Peyer's patch (tissue), 4 donors: ENCODE measurements at regions not wholly inside any gene's neighbourhood (a gene's known extent, or its start where the extent isn't known, plus 50 kb on each side); places are given as distances from the start of the nearest gene placed in this dataset.

Experiments
- DNase-seq, 3 donors: peaks; one replicate each; pipeline ENCODE4 v3.0.0-alpha.2; 2017 to 2019
- H3K27ac ChIP-seq, 4 donors: fragments of 200-600 bp; sonication (generic); one replicate each; pipeline ENCODE4 v1.5.1; 2016 to 2019
- H3K27me3 ChIP-seq, 2 donors: fragments of 200-600 bp; sonication (generic); one replicate each; pipeline ENCODE4 v1.5.1; 2019
- H3K36me3 ChIP-seq, 3 donors: fragments of 200-600 bp; sonication (generic); one replicate each; pipeline ENCODE4 v1.5.1; 2016 to 2019
- H3K4me1 ChIP-seq, 4 donors: fragments of 200-600 bp; sonication (generic); one replicate each; pipeline ENCODE4 v1.5.1; 2016 to 2019
- H3K4me3 ChIP-seq, 4 donors: fragments of 200-600 bp; sonication (generic); 1 replicate in 3 of 4; 2 replicates in 1 of 4; pipeline ENCODE4 v1.5.1; 2016 to 2019; ENCODE audit warnings: mild to moderate bottlenecking in 1 of 4
- H3K9me3 ChIP-seq, 4 donors: fragments of 200-600 bp; sonication (generic); one replicate each; pipeline ENCODE4 v1.5.1; 2016 to 2019; ENCODE audit warnings: mild to moderate bottlenecking in 1 of 4
- POLR2A ChIP-seq, 2 donors: fragments of 450-650 bp; IDR thresholded peaks; one replicate each; pipeline ENCODE4 v1.5.1; 2017; ENCODE audit warnings: antibody characterized with exemption in 2 of 2, mild to moderate bottlenecking in 2 of 2, moderate library complexity in 2 of 2
- TF ChIP-seq, protein P1 (sequence below), 6 experiments: fragments of 450-650 bp in 4 of 6; fragments of 200-600 bp in 2 of 6; sonication (generic) in 1 of 6; IDR thresholded peaks; one replicate each; pipeline ENCODE4 v1.5.1; 2017 to 2019; ENCODE audit warnings: antibody characterized with exemption in 6 of 6, mild to moderate bottlenecking in 3 of 6, moderate library complexity in 1 of 6

DNA sequence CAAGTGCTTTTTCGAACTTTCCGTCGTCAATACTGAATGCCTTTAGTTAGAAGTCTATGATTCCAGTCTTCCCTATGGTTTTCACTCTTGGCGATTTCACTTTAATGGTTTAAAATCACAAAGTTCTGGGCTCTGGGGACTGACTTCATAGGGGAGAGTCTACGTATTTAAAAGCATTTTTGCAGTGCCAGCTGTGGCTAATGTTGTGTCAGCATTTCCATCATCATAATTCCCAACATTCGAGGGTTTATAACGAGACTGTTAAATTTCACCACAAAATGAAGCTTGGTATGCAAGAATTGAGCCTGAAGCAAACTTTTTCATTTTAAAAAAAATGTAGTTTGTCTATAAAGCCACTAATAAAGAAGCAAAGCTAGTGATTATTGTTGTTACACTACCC lies 242.7 kb downstream of the SOX4 start:
- Histone ChIP-seq H3K27me3 (no peaks in the 10 kb centered on the region), H3K36me3 (no peaks in the 10 kb centered on the region), H3K4me1 (no peaks in the 10 kb centered on the region), H3K27ac (no peak overlapping the region), H3K9me3 (no peaks in the 10 kb centered on the region), H3K4me3 (no peak overlapping the region)
- no peak for TF ChIP-seq POLR2A (IDR thresholded peaks at IDR 0.05)
- TF ChIP-seq, protein P1, sequence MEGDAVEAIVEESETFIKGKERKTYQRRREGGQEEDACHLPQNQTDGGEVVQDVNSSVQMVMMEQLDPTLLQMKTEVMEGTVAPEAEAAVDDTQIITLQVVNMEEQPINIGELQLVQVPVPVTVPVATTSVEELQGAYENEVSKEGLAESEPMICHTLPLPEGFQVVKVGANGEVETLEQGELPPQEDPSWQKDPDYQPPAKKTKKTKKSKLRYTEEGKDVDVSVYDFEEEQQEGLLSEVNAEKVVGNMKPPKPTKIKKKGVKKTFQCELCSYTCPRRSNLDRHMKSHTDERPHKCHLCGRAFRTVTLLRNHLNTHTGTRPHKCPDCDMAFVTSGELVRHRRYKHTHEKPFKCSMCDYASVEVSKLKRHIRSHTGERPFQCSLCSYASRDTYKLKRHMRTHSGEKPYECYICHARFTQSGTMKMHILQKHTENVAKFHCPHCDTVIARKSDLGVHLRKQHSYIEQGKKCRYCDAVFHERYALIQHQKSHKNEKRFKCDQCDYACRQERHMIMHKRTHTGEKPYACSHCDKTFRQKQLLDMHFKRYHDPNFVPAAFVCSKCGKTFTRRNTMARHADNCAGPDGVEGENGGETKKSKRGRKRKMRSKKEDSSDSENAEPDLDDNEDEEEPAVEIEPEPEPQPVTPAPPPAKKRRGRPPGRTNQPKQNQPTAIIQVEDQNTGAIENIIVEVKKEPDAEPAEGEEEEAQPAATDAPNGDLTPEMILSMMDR (IDR thresholded peaks at IDR 0.05): no peak
- no peak for DNase-seq

DNA sequence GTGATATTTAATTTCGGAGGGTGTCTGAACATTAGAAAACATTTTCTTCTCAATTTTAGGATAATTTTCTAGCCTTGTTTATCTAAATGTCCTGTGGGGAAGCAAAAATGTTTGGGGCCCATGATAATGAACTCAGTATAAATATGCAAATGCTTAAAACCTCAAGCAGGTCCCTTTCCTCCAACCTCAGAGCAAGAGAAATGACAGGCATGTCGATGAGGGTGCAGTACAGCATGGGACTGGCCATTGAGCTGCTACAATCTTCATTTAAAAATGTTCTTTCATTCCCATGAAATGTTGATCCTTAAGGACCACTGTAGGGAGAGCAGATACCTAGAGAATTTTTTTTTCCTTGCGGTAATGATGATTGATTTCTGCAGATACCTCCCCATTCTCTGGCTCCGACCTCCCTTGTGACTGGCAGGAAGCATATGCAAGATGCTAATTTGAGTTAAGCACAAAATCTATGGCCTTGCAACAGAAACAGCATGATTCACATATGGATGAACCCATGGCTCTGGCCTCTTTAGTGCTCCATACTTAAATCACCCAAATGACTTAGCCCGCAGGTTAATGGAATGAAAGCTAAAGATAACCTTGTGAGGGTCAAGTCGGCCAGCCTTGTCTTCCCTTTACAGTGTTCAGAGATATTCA lies 243.3 kb downstream of the SOX4 start:
- no peak for DNase-seq

DNA sequence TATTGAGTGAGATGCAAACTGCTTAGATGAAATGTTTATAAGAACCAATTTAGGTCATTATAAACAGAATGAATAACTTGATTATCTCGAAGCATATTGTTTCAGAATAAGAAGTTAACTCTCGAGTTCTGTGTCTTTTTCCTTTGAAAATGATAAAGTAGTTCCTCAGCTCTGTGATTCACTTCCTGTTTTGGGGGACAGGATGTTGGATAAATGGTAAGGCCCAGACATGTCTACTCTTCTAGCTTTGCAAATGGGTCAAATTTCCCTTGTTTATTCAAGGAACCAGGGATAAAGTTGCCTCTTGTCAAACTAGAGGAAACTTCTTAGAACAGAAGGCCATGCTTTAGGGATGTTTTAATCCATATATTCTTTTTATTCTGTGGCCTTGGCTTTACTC lies 246.9 kb downstream of the SOX4 start:
- no peak overlapping the region for H3K4me3 ChIP-seq
- no peaks in the 10 kb centered on the region for H3K9me3 ChIP-seq
- TF ChIP-seq, protein P1 (IDR thresholded peaks at IDR 0.05): no peak
- no peak for TF ChIP-seq POLR2A (IDR thresholded peaks at IDR 0.05)
- H3K27me3 ChIP-seq: no peaks in the 10 kb centered on the region
- no peak for DNase-seq
- H3K4me1 ChIP-seq: peaks cover 0 to 7% (median 0%) of the 10 kb centered on the region in 4 donors
- H3K36me3 ChIP-seq: no peaks in the 10 kb centered on the region
- H3K27ac ChIP-seq: no peak overlapping the region

More for the DNA sequence above, 243.3 kb downstream of the SOX4 start:
- Histone ChIP-seq H3K27me3 (no peaks in the 10 kb centered on the region), H3K4me3 (no peak overlapping the region), H3K36me3 (no peaks in the 10 kb centered on the region), H3K4me1 (no peaks in the 10 kb centered on the region), H3K9me3 (no peaks in the 10 kb centered on the region), H3K27ac (no peak overlapping the region)
- TF ChIP-seq POLR2A (IDR thresholded peaks at IDR 0.05): no peak
- TF ChIP-seq, protein P1 (IDR thresholded peaks at IDR 0.05): no peak

DNA sequence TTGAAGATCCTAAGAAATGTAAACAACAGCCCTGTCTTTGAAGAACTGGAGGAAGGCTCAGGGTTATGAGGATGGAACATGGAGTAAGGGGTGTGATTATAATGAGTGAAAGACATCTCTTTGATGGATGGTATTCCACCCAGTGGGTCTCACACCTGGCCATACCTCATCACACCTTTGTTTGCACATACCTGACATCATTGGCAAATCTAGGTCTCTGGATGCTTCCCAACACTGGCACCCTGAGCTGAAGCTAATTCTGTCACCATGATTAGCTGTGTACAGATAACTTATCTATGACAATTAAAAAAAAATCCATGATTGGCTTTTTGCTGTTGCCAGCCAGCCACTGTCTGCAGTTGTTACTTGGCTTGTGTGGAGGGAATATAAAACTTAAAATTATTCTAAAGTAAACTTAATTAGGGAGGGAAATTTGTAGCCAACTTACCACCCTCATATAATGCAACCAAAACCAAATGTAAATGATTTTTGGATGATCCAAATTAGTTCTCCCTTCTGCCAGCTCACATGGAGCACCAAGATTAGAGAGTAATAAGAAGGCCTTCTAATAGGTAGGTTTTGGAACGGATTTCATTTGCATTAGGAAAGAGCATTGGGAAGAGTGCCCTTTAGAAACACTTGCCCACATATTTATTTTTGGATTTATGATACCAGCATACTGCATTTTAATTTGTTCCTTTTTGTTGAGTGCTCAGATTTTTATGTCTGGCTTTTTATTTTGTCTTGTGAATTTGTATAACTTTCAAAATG lies 249.5 kb downstream of the SOX4 start:
- Histone ChIP-seq H3K9me3 (no peaks in the 10 kb centered on the region), H3K27ac (no peak overlapping the region), H3K27me3 (no peaks in the 10 kb centered on the region), H3K4me1 (peaks cover 0 to 21% (median 0%) of the 10 kb centered on the region in 4 donors), H3K4me3 (no peak overlapping the region), H3K36me3 (no peaks in the 10 kb centered on the region)
- DNase-seq: no peak
- TF ChIP-seq POLR2A (IDR thresholded peaks at IDR 0.05): no peak
- TF ChIP-seq, protein P1 (IDR thresholded peaks at IDR 0.05): no peak

DNA sequence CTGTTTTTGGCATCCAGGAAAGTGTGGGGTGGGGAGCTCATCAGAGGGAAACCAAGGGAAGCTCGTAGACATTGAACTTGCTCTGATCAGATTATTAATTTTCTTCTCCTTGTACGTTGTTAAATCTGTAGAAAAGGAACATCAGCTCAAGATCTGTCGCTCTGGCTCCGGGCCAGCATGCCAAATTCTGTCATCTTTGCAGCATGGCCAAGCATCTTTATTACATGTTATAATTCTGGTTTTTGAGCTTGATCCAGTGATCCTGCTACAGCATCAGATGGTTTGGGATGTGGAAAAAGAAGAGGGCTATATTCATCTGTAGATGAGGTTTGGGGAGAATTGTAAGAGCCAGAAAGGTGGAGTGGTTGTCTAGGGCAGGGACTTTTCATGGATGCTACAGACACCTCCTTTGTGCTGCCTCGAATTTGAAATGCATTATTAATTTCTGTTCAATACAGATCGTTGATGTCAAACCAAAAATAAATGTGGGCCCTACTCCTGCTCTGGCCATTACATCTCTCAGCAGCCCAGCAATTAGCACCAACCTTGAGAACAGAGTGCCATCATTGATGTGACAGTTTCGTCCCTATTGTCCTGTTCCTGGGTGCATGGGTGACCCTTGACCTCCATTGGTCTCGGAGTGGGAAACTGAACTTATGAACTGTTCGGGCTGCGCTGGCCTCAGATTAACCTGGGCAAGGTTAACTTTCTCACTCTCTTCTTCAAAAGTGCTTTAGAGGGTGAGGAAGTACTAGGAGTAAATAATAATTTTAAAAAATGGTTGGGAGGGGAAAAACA lies 250.8 kb downstream of the SOX4 start:
- no peaks in the 10 kb centered on the region for H3K9me3 ChIP-seq
- no peak for DNase-seq
- H3K27ac ChIP-seq: no peak overlapping the region
- H3K27me3 ChIP-seq: no peaks in the 10 kb centered on the region
- no peaks in the 10 kb centered on the region for H3K36me3 ChIP-seq
- TF ChIP-seq, protein P1 (IDR thresholded peaks at IDR 0.05): no peak
- H3K4me1 ChIP-seq: peaks cover 0 to 21% (median 0%) of the 10 kb centered on the region in 4 donors
- no peak overlapping the region for H3K4me3 ChIP-seq
